HG03060 (cell line): ENCODE measurements at regions not wholly inside any gene's neighbourhood (a gene's known extent, or its start where the extent isn't known, plus 50 kb on each side); places are given as distances from the start of the nearest gene placed in this dataset.

Experiments used
- ATAC-seq: cut with Tn5 transposase; IDR thresholded peaks from one replicate; pipeline ENCODE4 v1.9.1; 2021; ENCODE audit warnings: low read depth, moderate number of reproducible peaks; ENCODE audit not compliant: unreplicated experiment

- no peak for ATAC-seq
Measured at GRCh38 chr2:165033402-165033801, 78.1 kb upstream of the SLC38A11 start.

GRCh38 chr2:165032559-165032958 lies 77.2 kb upstream of the SLC38A11 start:
- no peak for ATAC-seq

GRCh38 chr2:165024199-165024598 lies 68.9 kb upstream of the SLC38A11 start:
- ATAC-seq: no peak

GRCh38 chr2:165022781-165023180 lies 67.5 kb upstream of the SLC38A11 start:
- no peak for ATAC-seq

GRCh38 chr2:165017966-165018596 lies 62.8 kb upstream of the SLC38A11 start:
- ATAC-seq: no peak

DNA sequence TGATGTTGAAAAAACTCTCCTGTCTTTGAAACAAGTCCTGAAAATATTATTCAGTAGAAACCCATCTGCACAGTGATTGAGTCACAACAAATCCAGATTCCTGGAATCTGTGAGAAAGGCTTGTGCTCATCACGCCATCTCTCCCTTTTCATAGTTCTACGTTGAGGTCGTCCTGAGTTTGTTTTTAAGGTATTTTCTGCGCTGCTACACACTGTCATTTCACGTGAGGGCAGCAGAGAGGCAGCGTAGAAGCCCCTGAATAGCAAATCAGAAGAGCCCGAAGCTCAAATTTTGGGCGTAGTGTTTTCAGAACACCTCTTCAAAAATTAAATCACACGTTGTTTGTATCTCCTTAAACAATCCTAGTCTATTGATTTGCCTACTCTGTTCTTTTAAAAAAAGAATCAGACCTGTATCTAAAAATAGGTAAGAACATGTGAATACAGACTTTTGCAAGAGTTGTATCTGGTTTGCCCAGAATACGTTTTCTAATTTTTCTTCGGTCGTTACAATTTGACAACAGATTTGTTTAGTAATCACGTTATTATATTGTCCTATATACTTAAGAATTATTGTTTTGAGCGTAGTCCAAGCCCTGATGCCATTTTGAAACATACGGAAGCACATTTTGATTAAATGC lies 61.6 kb upstream of the SLC38A11 start:
- peak; percentile 45 for ATAC-seq

DNA sequence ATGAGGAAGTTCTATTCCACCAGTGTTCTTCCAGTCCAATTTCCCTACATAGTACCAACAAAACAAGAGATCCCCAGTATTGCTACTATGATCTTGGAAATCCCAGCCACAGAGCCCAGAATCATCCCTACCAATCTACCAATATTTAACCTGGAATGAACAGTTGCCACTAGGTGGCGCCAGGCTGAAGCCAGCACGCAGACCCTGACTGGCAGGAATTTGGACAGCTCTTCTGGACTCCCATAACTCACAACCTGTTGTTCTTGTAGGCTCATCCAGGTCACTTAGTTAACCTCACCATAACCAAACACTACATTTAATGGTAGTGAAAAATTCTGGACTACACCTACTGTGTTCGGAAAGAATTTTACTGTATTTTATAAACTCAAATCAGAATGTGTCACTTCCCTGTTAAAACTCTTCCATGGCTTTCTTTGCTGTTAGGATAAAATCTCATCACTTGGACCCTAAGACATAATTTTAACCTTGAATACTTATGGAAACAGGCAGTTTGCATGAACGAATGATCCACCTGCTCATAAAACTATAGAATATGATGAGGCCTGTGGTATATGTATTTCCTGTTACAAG lies 59.8 kb upstream of the SLC38A11 start:
- no peak for ATAC-seq

- no peak for ATAC-seq
Measured at GRCh38 chr2:165013944-165014619, 58.8 kb upstream of the SLC38A11 start.

- no peak for ATAC-seq
Measured at GRCh38 chr2:165011199-165011598, 55.9 kb upstream of the SLC38A11 start.

DNA sequence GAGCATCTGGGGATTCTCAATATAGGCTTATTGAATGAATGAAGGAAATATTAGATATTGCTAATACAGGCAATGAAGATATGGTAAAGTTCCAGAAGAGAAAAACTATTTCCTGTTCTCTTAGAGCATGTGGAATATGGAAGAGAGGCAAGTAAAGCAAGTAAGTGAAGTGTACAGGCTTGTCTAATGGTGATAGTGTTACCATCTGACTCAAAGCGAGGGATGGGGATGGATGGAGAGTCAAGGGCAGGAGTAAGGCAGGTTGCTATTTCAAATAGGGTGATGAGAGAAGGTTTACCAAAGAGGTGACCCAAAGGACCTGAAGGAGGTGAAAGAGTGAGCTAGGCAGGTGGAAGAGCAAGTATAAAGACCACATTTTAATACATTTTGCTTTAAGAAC lies 55.2 kb upstream of the SLC38A11 start:
- no peak for ATAC-seq

DNA sequence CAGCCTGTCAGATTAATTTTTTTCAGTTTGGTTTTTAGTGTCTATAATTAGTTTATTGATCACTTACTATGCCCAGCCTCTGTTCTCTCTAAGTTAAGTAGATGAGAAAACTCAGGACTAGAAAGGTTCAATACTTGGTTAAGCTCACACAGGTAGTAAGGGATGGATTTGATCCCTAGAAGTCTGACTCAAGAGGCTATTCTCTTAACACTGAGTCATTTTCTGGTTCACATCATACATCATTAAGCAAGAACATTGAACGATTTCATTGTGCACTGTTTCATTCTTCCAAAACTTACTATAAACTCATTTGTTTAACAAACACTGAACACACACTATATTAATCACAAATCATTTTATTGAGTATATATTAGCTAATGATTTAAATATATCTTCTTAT lies 54.1 kb upstream of the SLC38A11 start:
- no peak for ATAC-seq

- no peak for ATAC-seq
Measured at GRCh38 chr2:165008730-165009315, 53.5 kb upstream of the SLC38A11 start.

DNA sequence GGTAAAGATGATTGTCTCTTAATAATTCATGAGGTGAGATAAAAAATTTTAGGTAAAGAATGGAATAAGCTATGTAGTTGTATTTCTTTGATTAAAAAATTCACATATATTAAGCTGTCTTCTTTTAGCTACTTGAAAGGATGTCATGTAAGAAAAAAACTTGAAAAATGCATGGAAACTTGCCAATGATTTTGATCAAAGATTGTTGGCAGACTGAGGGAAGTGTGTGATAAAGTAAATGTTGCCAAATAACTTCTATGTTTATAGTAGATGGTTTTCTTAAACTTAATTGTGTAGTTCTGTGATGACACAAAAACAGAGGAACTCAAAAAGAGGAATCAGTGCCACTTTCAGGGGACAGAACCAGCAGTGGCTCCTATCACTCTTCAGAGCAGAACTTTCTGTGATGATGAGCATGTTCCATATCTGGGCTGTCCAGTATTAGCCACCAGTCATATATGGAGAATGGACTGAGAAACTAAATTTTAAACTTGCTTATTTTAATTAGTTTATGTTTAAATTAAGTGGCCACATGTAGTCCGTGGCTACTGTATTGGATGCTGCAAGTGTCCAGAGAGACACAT lies 51.9 kb upstream of the SLC38A11 start:
- ATAC-seq: no peak
